HG02840 (cell line): ENCODE measurements at regions not wholly inside any gene's neighbourhood (a gene's known extent, or its start where the extent isn't known, plus 50 kb on each side); places are given as distances from the start of the nearest gene placed in this dataset.

Experiments
- ATAC-seq: cut with Tn5 transposase; IDR thresholded peaks from one replicate; pipeline ENCODE4 v1.9.1; 2021; ENCODE audit warnings: mild to moderate bottlenecking, moderate library complexity, moderate number of reproducible peaks; ENCODE audit not compliant: unreplicated experiment, low FRiP score

DNA sequence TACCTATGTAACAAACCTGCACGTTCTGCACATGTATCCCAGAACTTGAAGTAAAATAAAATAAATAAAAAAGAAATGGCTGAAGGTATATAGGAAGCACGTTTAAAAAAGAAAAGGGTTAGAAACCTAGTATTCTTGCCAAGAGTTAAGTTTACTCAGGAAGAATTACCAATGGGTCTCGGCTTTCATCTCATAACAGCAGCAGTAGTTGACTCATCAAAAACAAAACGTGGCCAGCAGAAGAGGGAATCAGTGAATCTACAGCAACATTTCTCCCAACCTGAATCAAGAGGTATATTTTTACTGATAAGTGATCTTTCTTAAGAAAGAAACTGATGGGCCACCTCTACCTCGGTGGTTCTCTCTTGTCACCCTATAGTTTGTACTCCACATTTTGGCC lies 340.3 kb downstream of the BRINP2 start:
- ATAC-seq = no peak

DNA sequence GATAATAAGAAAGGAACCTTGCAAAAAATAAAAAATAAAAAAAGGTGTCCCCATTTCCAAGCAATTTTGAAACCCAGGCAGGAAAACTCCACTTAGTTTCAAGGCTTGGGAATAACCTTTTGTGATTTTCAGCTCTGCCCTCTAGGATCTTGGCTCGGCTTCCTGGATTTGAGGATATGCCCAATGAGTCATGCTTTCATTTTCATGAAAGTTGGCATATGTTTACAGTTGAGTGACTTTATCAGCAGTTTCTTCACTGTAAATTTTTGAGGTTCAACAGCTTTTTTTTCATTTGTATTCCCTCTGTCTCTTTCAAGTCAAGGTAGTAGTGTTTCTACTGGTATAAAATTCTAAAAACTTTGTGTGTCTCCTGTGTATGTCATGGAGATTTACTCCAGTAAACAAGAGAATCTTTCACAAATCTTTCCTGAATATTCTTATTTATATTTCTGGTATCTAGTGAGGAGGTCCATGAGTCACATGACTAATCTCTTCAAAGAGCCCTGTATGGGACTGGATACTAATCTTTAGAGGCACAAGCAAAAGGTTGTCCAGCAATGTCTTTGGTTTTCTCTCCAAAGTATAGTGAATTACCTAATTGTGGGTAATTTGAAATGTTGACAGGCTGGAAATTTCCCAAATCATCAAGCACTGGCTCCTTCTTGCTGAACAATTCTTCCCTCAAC lies 335.3 kb downstream of the BRINP2 start:
- ATAC-seq = no peak

DNA sequence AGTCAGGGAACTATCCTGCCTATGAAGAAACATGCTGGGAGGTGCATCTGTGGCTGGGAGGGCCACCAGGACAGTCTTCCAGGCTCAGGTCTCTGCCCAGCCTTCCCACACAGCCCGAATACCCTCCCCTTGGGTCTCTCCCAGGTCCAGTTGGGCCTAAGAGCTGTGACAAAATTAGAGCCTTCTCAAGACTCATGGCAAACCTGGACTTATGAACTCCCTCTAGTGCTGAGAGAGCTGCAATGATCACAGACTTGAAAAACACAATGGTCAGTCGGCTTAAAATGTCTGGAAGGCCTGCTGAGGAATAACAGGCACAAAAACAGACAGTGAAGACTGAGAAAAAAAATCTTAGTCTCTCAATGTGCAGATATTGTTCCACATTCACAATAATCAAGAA lies 325.1 kb downstream of the BRINP2 start:
- ATAC-seq = no peak

DNA sequence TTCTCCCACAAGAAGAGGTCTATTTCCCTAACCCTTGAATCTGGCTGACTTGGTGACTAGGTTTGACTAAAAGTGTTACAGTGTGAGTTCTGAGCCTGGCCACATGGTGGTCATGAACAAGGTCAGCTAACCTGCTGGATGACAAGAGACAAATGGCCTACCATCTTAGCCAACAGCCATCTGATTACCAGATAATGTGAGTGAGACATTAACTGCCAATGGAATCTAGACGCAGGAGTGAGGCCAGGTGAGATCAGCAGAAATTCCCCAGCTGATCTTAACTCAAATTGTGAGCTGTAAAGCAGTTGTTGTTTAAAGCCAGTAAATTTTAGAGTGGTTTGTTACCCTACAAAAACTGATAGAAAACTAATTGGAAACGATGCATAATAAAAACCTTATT lies 320.0 kb downstream of the BRINP2 start:
- ATAC-seq = no peak

DNA sequence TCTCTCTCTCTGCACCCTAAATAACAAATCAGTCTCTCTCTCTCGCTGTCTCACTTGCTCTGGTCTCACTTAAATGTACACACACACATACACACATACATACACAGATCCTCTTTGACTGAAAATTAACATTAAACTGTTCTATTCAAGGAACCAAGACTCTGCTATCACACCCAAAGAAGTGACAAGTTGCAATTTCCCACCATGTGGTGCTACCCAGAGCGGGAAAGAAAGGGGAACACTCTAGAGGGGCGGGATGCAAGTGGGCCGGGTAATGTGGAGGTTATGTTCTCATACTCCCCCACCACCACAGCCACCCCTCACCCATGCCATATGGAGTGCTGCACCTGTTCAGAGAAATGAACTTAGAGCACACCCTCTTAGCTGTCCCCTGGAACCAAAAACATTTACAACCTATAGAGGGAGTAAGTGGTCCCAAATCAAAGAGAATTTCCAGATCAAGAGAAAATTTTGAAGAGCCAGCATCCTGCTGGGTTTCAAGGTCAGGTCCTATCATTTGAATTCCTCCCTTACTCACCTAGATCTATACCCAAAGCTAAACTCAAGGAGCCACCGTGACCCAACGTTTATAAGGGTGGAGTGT lies 319.4 kb downstream of the BRINP2 start:
- no peak for ATAC-seq

DNA sequence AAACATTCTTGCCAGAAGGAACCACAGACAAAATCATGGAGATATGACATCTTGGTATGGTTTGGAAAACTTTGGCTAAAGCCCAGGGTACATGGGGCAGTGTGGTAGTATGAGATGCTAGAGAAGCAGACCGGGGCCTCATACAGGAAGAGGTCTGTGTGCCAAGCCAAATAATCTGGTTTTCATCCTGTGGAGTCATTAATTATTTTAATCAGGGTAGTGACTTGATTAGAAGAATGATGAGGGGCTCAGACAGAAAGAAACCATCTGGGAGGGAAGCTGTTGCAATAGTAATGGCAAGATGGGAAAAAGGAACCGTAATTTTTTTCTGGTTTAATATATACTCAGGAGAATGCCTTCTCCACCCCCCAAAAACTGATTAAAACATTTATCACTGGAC lies 318.0 kb downstream of the BRINP2 start:
- ATAC-seq = no peak

DNA sequence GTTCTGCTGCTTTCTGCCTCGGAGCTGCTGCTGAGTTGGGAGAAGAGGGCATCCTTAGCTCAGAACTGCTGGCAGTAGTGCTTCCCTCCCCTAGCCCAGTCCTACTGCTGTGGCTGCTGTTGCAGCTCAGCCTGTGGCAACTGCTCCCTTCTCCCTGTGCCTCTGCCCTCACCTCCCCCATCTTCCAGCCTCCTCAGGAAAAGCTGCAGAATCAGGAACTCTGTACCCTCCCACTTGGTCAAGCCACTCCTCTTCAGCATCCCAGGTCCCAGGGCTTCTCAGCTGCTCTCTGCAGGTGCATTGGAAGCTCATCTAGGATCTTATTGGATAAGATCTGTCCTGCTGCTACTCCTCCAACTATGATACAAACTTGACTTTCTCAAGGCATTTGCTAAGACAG lies 316.7 kb downstream of the BRINP2 start:
- no peak for ATAC-seq

DNA sequence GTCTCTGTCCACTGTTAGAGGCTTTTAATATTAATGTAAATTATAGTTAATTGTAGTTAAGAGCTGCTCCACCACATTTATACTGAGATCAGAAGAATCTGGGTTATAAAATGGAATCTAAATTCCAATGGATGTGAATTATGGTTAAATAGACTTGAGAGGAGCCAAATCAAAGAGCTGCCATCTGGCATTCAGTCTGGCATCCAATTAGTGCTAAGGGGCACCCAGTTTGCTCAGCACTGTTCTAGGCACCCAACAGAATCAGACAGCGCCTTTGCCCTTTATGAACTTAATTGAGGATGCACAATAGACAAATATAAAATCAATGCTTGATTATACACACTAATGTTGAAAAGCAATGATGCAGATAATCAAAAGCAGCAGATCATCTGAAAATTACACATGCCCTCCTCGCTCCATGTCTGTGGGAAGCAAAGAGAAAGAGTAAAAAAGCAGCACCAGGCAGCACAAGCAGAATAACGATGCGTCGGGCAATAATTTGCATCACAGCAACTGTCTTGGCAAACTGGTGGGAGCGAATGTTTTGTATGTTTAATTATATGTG lies 310.1 kb downstream of the BRINP2 start:
- no peak for ATAC-seq

DNA sequence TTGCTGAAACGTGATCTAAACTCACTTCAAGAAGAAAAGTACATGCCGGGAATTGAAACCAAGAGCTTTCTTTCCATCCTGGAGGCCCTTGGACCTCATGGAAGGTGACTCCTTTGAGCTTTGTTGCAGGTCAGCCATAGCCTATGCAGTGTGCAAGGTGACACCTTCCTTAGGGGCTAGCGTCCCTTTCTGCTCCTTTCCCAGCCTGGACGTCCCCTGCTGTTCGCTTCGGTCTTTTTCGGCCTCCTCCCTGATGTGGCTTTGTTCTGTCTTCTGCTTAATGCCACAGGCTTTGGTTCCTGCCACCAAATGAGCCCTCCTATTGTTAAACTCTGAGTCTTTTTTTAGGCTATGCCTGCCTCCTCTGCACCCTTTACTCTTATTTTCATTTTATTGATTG lies 308.8 kb downstream of the BRINP2 start:
- ATAC-seq = no peak

DNA sequence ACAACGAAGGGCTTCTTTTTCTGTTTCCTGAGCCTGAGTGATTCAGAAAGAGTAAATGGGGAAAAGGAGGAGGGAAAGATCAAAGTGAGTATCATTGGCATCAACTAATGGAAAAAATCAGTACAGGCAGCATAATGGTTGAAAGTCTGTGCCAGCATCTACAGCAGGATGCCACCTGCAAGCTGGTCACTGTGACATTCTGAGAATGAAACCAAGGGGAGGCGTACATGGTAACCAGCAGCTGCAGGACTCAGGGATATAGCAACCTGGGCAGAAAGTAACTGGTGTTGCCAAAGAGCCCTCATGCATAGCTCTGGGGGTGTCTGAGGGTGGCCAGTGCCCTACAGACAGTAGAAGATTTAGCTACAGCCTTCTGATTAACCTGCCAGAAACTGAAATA lies 305.9 kb downstream of the BRINP2 start:
- ATAC-seq = no peak

DNA sequence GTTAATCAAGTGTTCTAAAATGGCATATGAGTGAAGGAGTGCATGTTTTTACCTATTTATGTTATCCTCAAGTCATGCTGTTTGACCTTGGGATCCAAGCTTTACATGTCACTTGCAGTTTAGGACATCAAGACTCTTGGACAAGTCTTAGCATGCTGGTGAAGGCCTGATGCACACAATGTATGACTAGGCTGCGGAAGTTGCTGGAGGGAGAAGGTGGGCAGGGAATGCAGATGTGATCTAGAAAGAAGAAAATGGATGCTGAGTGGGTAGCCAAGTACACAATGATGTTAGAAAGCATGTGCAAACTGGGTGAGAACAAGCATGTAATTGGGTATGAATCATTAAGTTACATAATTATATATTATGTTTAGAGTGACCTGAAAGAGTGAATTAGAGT lies 301.8 kb downstream of the BRINP2 start:
- ATAC-seq = no peak

DNA sequence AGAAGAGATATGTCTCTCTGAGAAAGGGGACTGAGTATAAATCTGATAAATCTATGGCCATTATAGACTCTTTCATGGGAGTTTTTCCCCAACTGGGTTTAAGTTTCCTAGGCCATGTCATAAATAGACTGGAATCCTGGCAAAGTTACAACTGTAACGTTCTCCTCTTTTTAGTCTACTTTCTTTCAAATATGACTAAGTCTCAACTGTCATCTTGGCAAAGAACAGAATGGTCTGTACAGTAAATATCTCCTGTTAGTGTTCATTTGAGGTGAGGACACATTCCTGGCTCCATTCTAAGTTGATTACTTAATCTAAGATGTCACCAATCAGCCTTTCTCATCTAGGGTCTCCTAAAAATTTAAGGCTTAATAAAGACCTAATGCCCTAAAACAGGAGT lies 300.5 kb downstream of the BRINP2 start:
- no peak for ATAC-seq

DNA sequence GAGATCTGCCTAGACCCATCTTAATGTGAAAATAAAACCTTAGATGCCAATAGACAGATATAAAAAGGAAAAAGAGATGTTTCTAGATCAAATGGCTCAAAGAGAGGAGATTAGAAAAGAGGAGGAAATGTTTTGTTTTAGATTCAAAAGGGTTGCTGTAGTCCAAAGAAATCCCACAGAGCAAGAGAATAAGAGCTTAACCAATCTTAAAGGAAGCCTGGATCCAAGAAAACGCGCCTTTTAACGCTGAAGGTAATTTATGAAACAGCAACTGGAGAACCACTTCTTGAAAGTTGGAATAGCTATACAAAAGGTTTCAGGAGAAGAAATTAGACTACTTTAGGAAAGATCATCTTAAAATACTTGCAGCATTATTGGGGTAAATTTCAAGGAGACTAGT lies 298.8 kb downstream of the BRINP2 start:
- no peak for ATAC-seq

DNA sequence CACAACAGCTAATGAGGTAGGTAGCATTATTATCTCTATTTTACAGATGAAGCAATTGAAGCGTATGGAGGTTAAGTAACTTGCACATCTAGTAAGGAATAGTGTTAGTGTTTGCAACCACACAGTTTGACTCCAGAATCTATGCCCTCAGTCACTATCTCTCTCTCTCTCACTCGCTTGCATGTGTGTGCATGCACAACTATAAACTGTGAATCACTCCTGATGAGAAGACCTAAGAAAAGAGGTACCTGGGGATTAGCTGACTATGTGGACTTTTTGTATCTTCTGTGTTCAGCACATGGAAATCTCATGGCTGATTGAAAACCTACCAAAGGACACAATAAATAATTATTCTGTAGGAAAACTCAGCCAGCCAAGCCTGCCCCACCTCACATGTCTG lies 295.5 kb downstream of the BRINP2 start:
- no peak for ATAC-seq

DNA sequence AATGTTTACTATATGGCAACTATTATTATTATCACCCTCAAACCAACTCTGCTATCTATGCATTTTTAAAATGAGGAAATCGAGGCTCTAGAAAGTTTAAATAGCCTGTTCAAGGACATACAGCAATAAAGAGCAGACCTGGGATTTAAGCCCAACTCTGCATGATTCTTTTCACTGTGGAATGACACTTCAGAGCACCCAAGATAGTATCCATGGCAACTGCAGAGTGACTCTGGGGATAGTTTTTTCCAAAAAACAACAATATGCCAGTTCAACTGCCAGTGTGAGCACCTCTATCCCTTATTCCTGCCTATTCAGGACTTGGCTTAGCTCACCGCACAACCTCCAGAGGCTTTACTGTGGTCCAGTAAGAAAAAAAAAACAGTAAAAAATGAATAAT lies 293.9 kb downstream of the BRINP2 start:
- ATAC-seq = no peak

DNA sequence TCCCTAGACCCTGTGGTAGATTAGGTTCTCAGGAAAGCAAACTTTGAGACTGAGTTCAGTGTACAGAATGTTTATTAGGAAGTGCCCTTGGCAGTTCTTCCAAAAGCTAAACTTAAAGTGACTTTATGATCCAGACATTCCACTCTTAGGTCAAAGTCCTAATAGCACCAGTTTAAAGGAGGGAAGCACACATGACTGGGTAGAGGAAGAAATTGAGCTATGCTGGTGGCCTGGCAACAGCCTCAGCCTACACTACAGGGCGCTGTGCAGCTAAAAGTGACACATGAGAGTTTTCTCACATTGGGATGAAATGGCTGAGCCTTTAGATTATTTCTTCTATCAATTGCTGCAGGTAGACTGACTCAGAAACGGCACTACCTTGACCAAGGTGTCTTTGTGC lies 280.4 kb downstream of the BRINP2 start:
- no peak for ATAC-seq

DNA sequence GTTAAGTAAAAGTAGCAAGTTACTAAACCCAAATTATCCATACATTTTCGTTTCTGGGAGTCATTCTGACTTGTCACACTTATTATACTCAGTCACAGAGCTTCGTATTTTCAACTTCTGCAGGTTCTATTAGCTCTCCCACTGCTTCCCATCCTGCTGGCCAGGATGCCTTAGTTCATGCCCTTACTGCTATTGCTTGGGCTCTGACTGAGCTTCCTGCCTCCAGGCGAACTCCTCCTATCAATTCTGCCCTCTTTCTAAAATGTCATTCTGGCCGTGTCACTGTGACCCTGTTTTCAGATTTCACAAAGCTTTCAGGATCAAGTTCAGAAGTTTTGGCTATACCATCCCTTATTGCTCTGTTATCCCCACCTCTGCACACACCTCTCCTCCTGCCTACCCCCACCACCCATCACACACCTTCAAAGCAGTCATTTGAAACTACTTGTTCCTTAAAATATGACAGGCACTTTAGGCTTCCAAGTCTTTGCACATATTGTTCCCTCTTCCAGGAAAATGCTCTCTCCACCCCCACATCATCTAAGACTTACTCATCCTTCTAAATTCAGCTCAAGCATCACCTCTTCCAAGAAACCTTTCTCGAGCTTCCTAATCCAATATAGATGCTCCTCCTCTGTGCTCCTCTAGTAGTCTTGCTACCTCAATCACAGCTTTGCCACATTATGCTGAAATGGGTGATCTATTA lies 278.0 kb downstream of the BRINP2 start:
- ATAC-seq = no peak

DNA sequence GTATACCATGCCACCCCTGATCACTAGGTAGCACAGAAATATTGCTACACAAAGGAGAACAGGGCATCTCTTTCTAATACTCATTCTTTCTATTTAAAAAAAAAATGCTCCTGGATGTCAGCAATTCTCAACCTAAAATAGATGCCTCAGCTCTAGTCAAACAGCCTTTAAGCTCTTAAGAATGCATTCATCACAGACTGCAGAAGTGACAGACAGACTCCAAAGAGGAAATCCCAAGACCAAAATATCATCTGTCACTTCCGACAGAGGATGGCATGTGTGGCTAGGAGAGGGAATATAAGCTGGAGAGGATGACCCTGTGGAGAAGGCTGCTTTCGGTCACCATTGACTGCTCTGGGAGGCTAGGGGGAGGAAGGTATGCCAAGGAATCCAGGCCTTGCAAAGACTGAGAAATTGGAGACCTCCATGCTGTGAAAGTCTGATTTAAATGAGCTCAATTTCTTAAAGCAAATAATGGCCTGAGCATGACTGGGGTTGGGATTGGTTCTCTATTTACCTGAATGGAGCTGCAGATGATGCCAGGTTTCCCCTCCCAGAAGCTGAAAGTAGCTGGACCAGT lies 277.4 kb downstream of the BRINP2 start:
- ATAC-seq = no peak

DNA sequence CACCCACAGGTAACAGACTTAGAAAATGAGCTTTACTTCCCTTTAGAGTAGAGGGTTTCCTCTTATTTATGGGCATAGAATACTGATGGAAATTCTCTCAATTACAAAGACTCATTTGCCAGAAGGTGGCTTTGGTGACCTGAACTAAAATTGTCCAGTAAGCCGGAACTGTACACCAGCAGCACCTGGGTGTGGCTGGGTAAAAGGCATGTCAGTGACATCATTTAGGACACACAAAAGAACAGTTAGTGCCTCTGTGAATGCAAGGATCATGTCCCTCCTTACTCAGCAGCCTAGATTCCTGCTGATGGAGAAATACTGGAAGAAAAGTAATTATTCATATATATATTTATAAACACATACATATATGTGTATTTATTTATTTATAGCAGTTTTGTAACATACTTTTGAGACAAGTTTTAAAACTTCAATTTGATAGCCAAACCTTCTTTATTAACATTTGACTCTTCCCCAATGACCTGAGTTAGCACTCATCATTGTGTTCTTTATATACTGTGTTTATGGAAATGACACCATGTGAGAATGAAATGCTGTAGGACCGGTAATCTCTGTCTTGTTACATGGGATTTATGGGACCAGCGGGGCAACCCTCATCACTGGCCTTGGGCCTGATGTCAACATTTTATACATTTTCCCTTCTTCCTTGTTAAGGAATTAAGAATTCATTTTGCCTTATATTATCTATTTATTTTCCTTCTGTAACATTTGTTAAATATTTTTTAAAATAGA lies 274.4 kb downstream of the BRINP2 start:
- no peak for ATAC-seq

DNA sequence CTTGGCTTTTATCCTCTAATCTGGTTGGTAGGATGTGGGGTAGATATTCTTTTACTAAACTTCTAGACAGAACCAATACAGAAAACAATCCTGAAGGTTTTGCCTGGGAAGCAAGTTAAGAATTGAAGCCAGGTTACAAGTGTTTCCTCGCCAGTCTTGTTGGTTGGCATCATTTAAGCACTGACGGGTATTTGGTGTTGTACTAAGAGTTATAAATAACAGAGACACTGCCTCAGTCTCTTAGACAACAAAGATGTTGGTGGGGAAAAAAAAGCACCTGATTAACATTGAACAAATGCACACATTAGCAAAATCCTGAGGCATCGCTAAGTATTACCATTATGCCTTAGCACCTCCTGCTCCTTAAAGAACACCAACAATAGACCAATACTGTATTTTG lies 272.2 kb downstream of the BRINP2 start:
- ATAC-seq = no peak

DNA sequence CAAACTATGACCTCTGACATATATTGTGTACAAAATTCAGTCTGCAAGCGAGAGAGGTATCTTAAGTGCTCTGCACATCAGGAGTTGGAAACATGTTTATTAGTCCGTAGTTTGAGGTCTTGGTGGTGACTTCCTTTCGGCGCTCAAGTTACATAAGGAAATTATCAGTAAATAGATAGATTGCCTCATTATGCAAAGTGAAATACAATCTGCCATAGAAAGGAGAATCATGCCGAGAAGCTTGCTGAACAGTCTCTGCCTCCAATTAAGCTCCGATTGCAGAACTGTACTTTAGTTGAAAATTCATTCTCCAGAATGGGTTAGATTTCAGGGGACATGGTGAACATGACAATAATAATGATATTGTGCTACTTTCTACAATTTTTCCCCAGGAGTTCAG lies 271.8 kb downstream of the BRINP2 start:
- ATAC-seq = no peak
